Vagina (tissue), 2 donors: ENCODE measurements at regions not wholly inside any gene's neighbourhood (a gene's known extent, or its start where the extent isn't known, plus 50 kb on each side); places are given as distances from the start of the nearest gene placed in this dataset.

Experiments
- DNase-seq, 2 donors: peaks; one replicate each; pipeline ENCODE4 v3.0.0-alpha.2; 2017; ENCODE audit errors: extremely low spot score in 2 of 2
- H3K27ac ChIP-seq: fragments of 200-600 bp; sonication (generic); one replicate; pipeline ENCODE4 v1.5.1; 2019
- H3K27me3 ChIP-seq: fragments of 200-600 bp; sonication (generic); one replicate; pipeline ENCODE4 v1.5.1; 2019
- H3K36me3 ChIP-seq, 2 donors: fragments of 200-600 bp; sonication (generic); one replicate each; pipeline ENCODE4 v1.5.1; 2017 to 2019
- H3K4me1 ChIP-seq: fragments of 200-600 bp; sonication (generic); one replicate; pipeline ENCODE4 v1.5.1; 2019
- H3K4me3 ChIP-seq, 2 donors: fragments of 200-600 bp; sonication (generic); 1 replicate in 1 of 2; 2 replicates in 1 of 2; pipeline ENCODE4 v1.5.1; 2016 to 2019
- H3K9me3 ChIP-seq: fragments of 200-600 bp; sonication (generic); one replicate; pipeline ENCODE4 v1.5.1; 2019
- POLR2A ChIP-seq, 2 donors: fragments of 450-650 bp; IDR thresholded peaks; one replicate each; pipeline ENCODE4 v1.6.1; 2017; ENCODE audit warnings: antibody characterized with exemption in 2 of 2, mild to moderate bottlenecking in 2 of 2, moderate library complexity in 2 of 2
- POLR2AphosphoS5 ChIP-seq, 2 donors: sonication (generic); formaldehyde crosslinking; IDR thresholded peaks; one replicate each; pipeline ENCODE4 v1.9.0; 2017; ENCODE audit warnings: antibody characterized with exemption in 2 of 2, mild to moderate bottlenecking in 2 of 2, low read depth in 1 of 2; ENCODE audit not compliant: insufficient read depth in 1 of 2
- intact Hi-C: fragments of 100-400 bp; cut with DNase I; formaldehyde crosslinking; loops from one replicate; pipeline ENCODE4 v1.15.1; 2023
- TF ChIP-seq, protein P1 (sequence below), 3 experiments: fragments of 450-650 bp in 2 of 3; fragments of 200-600 bp in 1 of 3; sonication (generic) in 1 of 3; IDR thresholded peaks; one replicate each; pipeline ENCODE4 v1.5.1; 2017 to 2019; ENCODE audit warnings: antibody characterized with exemption in 3 of 3, mild to moderate bottlenecking in 2 of 3, moderate library complexity in 2 of 3

DNA sequence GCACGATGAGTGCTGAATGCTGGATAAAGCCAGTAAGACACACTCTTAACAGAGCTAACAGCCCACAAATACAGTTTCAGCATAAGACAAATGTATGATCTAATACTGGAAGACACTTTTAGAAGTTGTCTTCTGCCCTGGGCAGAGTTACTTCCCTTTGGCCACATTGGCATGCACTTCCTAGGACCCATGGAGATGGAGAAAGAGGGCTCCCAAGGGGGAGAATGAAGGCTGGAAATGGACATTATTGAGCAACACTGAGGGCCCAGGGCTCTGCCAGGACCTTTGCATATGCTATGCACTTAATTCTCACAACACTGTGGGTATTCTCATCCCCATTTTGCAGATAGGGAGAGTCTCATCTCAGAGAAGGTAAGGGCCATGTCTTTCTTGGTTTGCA lies 123.1 kb downstream of the ADAMTS15 start:
- no peaks in the 10 kb centered on the region for H3K4me1 ChIP-seq
- H3K27me3 ChIP-seq, result no peaks in the 10 kb centered on the region
- TF ChIP-seq, protein P1, sequence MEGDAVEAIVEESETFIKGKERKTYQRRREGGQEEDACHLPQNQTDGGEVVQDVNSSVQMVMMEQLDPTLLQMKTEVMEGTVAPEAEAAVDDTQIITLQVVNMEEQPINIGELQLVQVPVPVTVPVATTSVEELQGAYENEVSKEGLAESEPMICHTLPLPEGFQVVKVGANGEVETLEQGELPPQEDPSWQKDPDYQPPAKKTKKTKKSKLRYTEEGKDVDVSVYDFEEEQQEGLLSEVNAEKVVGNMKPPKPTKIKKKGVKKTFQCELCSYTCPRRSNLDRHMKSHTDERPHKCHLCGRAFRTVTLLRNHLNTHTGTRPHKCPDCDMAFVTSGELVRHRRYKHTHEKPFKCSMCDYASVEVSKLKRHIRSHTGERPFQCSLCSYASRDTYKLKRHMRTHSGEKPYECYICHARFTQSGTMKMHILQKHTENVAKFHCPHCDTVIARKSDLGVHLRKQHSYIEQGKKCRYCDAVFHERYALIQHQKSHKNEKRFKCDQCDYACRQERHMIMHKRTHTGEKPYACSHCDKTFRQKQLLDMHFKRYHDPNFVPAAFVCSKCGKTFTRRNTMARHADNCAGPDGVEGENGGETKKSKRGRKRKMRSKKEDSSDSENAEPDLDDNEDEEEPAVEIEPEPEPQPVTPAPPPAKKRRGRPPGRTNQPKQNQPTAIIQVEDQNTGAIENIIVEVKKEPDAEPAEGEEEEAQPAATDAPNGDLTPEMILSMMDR (IDR thresholded peaks at IDR 0.05), result no peak
- TF ChIP-seq POLR2AphosphoS5 (IDR thresholded peaks at IDR 0.05; ENCODE audit: insufficient read depth in 1 of 2, low read depth in 1 of 2) (no peak), POLR2A (IDR thresholded peaks at IDR 0.05) (no peak)
- H3K27ac ChIP-seq, result no peak overlapping the region
- H3K9me3 ChIP-seq, result no peaks in the 10 kb centered on the region
- H3K4me3 ChIP-seq, result no peak overlapping the region
- no peaks in the 10 kb centered on the region for H3K36me3 ChIP-seq
- DNase-seq, result no peak
- intact Hi-C loops, result loop anchor here (5.0 kb wide), 1 partner anchor 594 kb away; no protein-coding TSS in a partner anchor

DNA sequence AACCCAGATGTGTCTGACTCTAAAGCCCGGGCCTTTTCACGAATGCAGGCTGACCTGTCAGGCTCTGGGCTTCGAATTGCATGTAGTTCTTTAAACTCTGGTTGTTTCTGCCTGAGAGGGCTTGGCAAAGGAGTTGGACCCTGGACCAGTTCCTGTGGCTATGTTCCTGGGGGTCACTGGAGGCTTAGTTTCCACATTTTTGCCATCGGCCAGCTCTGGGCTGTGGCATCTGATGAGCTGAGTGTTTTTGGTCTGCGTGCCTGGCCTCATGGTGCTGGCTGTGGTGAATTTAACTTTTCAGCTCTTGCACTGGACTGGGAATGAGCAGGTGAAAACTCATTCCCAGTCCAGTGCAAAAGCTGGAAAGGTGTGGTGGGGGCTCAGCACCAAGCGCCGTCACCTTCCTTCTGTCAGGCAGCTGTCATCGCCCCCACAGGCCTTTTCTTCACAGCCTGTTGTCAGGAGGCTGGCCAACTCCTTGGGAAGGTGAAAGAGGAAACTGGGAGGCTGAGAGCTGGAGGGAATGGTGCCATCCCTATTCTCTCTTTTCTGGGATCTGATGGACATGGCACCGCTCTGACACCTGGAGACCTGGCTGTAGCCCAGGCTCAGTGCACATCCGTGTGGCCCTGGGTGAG lies 123.6 kb downstream of the ADAMTS15 start:
- H3K36me3 ChIP-seq, result no peaks in the 10 kb centered on the region
- intact Hi-C loops, result loop anchor here (5.0 kb wide), 1 partner anchor 595 kb away; no protein-coding TSS in a partner anchor
- TF ChIP-seq POLR2A (IDR thresholded peaks at IDR 0.05) (no peak), POLR2AphosphoS5 (IDR thresholded peaks at IDR 0.05; ENCODE audit: insufficient read depth in 1 of 2, low read depth in 1 of 2) (no peak)
- TF ChIP-seq, protein P1 (IDR thresholded peaks at IDR 0.05), result no peak
- H3K4me3 ChIP-seq, result no peak overlapping the region
- no peak overlapping the region for H3K27ac ChIP-seq
- DNase-seq, result no peak
- H3K9me3 ChIP-seq, result no peaks in the 10 kb centered on the region
- no peaks in the 10 kb centered on the region for H3K4me1 ChIP-seq
- H3K27me3 ChIP-seq, result no peaks in the 10 kb centered on the region

DNA sequence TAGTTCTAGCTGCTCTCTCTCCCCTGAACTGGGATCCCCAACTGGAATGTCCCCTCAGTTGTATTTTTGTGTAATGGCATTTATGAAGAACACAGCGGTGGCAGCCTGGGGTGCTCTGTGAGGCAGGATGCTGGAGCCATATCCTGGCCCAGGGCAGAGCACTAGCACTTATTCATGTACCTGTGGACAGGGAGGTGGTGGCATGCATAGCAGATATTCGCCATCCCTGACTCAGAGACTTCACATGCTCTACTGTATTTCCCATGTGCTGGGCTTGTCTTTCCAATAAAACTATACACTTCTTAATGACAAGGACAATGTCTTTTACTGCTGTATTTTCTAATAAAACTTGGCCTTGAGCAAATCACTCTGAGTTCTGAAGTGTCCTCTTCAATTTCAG lies 125.3 kb downstream of the ADAMTS15 start:
- no peak overlapping the region for H3K4me3 ChIP-seq
- H3K4me1 ChIP-seq, result no peaks in the 10 kb centered on the region
- DNase-seq, result no peak
- intact Hi-C loops, result loop anchor here (5.0 kb wide), 1 partner anchor 596 kb away; no protein-coding TSS in a partner anchor
- no peak overlapping the region for H3K27ac ChIP-seq
- TF ChIP-seq, protein P1 (IDR thresholded peaks at IDR 0.05), result no peak
- TF ChIP-seq POLR2A (IDR thresholded peaks at IDR 0.05) (no peak), POLR2AphosphoS5 (IDR thresholded peaks at IDR 0.05; ENCODE audit: insufficient read depth in 1 of 2, low read depth in 1 of 2) (no peak)
- no peaks in the 10 kb centered on the region for H3K27me3 ChIP-seq
- no peaks in the 10 kb centered on the region for H3K36me3 ChIP-seq
- H3K9me3 ChIP-seq, result no peaks in the 10 kb centered on the region

DNA sequence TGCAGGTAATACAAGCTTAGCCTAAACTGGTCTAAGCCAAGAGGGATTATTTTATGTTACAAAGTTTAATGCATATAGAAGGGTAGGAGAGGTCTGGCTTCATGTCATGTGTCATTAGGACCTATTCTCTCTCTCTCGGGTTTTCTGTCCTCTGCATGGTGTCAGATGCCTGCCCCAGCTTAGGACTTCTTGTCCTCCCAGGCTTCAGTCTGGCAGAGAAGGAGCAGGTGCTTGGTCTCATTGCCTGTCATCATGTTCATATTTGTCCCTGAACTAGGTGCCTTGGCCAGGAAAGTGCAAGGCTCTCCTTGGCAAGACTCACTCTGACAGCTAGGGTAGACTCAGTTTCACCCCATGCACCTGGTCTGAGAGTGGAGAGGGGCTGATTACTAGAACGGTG lies 126.3 kb downstream of the ADAMTS15 start:
- TF ChIP-seq POLR2AphosphoS5 (IDR thresholded peaks at IDR 0.05; ENCODE audit: insufficient read depth in 1 of 2, low read depth in 1 of 2) (no peak), POLR2A (IDR thresholded peaks at IDR 0.05) (no peak)
- TF ChIP-seq, protein P1 (IDR thresholded peaks at IDR 0.05), result no peak
- no peak overlapping the region for H3K4me3 ChIP-seq
- DNase-seq, result no peak
- H3K4me1 ChIP-seq, result no peaks in the 10 kb centered on the region
- H3K27me3 ChIP-seq, result no peaks in the 10 kb centered on the region
- no peak overlapping the region for H3K27ac ChIP-seq
- H3K36me3 ChIP-seq, result no peaks in the 10 kb centered on the region
- intact Hi-C loops, result loop anchor here (5.0 kb wide), 1 partner anchor 597 kb away; no protein-coding TSS in a partner anchor
- H3K9me3 ChIP-seq, result no peaks in the 10 kb centered on the region

DNA sequence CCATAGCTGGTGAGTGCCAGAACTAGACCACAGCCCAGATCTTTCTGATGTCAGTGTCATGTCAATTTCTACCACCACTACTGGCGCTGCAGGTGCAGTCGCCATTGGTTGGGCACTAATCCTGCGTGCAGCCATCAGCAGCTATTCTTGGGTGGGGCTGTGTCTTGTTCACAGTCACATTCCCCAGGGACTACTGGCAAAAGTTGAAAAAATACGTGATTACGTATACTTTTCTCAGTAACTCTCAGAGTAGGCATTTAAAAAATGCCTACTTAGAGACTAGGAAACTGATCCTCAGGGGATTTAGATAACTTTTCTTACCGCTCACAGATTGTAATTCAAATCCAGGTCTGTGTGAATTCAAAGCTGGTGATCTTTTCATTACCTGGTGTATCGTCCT lies 127.7 kb downstream of the ADAMTS15 start:
- H3K27me3 ChIP-seq, result no peaks in the 10 kb centered on the region
- no peak for DNase-seq
- no peaks in the 10 kb centered on the region for H3K9me3 ChIP-seq
- intact Hi-C loops, result no loop called here
- TF ChIP-seq POLR2AphosphoS5 (IDR thresholded peaks at IDR 0.05; ENCODE audit: insufficient read depth in 1 of 2, low read depth in 1 of 2), result no peak
- TF ChIP-seq, protein P1 (IDR thresholded peaks at IDR 0.05), result no peak
- no peak for TF ChIP-seq POLR2A (IDR thresholded peaks at IDR 0.05)
- no peak overlapping the region for H3K27ac ChIP-seq
- H3K4me1 ChIP-seq, result peaks cover 9% of the 10 kb centered on the region
- no peak overlapping the region for H3K4me3 ChIP-seq
- no peaks in the 10 kb centered on the region for H3K36me3 ChIP-seq
